Fibroblast of lung (primary cell): ENCODE measurements at regions not wholly inside any gene's neighbourhood (a gene's known extent, or its start where the extent isn't known, plus 50 kb on each side); places are given as distances from the start of the nearest gene placed in this dataset.

Experiments used
- DNase-seq, 2 donors: peaks; one replicate each; pipeline versions ENCODE4 v3.0.0 to v3.0.0-alpha.2; 2010; ENCODE audit warnings: low read depth in 2 of 2
- H2AFZ ChIP-seq: 2 replicates; pipeline ENCODE4 v1.5.1; 2012; ENCODE audit warnings: low read length, control low read depth, inconsistent platforms
- H3K27ac ChIP-seq: 2 replicates; pipeline ENCODE4 v1.5.1; 2011; ENCODE audit warnings: low read length, control low read depth; ENCODE audit not compliant: insufficient read depth
- H3K27me3 ChIP-seq: 2 replicates; pipeline ENCODE4 v1.5.1; 2011; ENCODE audit warnings: mild to moderate bottlenecking, low read length; ENCODE audit not compliant: control insufficient read depth, insufficient read depth
- H3K36me3 ChIP-seq: 2 replicates; pipeline ENCODE4 v1.5.1; 2011; ENCODE audit warnings: low read length; ENCODE audit not compliant: control insufficient read depth, insufficient read depth
- H3K4me1 ChIP-seq: 2 replicates; pipeline ENCODE4 v1.5.1; 2011; ENCODE audit warnings: low read length; ENCODE audit not compliant: control insufficient read depth, insufficient read depth; ENCODE audit errors: extremely low read depth
- H3K4me2 ChIP-seq: 2 replicates; pipeline ENCODE4 v1.5.1; 2011; ENCODE audit warnings: low read length, control low read depth; ENCODE audit not compliant: insufficient read depth; ENCODE audit errors: extremely low read depth
- H3K4me3 ChIP-seq, 4 experiments: fragments of 200-600 bp in 1 of 4; sonication (generic) in 1 of 4; replicated peaks in 1 of 4; 2 replicates each; pipeline ENCODE4 v1.5.1; 2011 to 2016; ENCODE audit warnings: low read length in 4 of 4, low read depth in 3 of 4, mild to moderate bottlenecking in 3 of 4, control low read depth in 2 of 4, inconsistent platforms in 1 of 4, mixed read lengths in 1 of 4; ENCODE audit not compliant: insufficient read depth in 1 of 4; ENCODE audit errors: control extremely low read depth in 1 of 4
- H3K79me2 ChIP-seq: 2 replicates; pipeline ENCODE4 v1.5.1; 2012; ENCODE audit warnings: mild to moderate bottlenecking, low read length, inconsistent platforms; ENCODE audit not compliant: control insufficient read depth, insufficient read depth
- H3K9ac ChIP-seq: 2 replicates; pipeline ENCODE4 v1.5.1; 2011; ENCODE audit warnings: mild to moderate bottlenecking, low read length, control low read depth; ENCODE audit not compliant: insufficient read depth
- H3K9me3 ChIP-seq: 2 replicates; pipeline ENCODE4 v1.5.1; 2012; ENCODE audit warnings: low read depth, low read length; ENCODE audit not compliant: control insufficient read depth, insufficient read depth
- H4K20me1 ChIP-seq: 2 replicates; pipeline ENCODE4 v1.5.1; 2011; ENCODE audit warnings: low read length; ENCODE audit not compliant: control insufficient read depth, insufficient read depth; ENCODE audit errors: extremely low read depth
- EZH2 ChIP-seq: IDR thresholded peaks from 2 replicates; pipeline ENCODE4 v1.5.1; 2012; ENCODE audit warnings: low read length, control low read depth, mild to moderate bottlenecking; ENCODE audit errors: missing control alignments
- TF ChIP-seq, protein P1 (sequence below), 2 donors: IDR thresholded peaks in 1 of 2; conservative IDR thresholded peaks in 1 of 2; 1 replicate in 1 of 2; 2 replicates in 1 of 2; pipeline ENCODE4 v1.5.1; 2011 to 2012; ENCODE audit warnings: low read length in 2 of 2, control low read depth in 1 of 2, inconsistent platforms in 1 of 2, low read depth in 1 of 2, mild to moderate bottlenecking in 1 of 2

DNA sequence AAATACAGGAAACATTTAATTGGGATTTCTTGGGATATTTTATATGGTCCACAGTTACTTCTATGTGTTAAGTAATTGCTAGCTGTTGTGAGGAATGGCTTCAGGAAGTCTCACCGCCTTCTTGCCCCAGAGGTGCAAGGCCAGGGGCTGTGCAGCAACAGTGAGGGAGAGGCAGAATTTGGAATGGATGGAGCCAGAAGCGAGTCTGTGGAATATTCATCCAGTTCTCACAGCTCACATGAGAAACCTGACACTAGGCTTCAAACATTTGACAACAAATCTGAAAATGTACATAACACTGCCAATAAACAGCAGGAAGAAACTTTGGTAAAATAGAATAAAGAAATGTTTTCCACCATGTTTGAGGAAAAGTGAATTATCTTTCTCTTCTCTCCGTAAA, 66.5 kb downstream of the GPR6 start:
- Histone ChIP-seq H3K27ac (no peak overlapping the region), H2AFZ (no peak overlapping the region), H3K4me2 (no peak overlapping the region), H3K9ac (no peak overlapping the region), H3K4me1 (no peaks in the 10 kb centered on the region), H3K79me2 (no peaks in the 10 kb centered on the region), H3K36me3 (no peaks in the 10 kb centered on the region), H3K9me3 (no peaks in the 10 kb centered on the region), H4K20me1 (no peaks in the 10 kb centered on the region), H3K27me3 (no peaks in the 10 kb centered on the region), H3K4me3 (no peak overlapping the region)
- no peak for DNase-seq
- no peak for TF ChIP-seq EZH2
- TF ChIP-seq, protein P1, sequence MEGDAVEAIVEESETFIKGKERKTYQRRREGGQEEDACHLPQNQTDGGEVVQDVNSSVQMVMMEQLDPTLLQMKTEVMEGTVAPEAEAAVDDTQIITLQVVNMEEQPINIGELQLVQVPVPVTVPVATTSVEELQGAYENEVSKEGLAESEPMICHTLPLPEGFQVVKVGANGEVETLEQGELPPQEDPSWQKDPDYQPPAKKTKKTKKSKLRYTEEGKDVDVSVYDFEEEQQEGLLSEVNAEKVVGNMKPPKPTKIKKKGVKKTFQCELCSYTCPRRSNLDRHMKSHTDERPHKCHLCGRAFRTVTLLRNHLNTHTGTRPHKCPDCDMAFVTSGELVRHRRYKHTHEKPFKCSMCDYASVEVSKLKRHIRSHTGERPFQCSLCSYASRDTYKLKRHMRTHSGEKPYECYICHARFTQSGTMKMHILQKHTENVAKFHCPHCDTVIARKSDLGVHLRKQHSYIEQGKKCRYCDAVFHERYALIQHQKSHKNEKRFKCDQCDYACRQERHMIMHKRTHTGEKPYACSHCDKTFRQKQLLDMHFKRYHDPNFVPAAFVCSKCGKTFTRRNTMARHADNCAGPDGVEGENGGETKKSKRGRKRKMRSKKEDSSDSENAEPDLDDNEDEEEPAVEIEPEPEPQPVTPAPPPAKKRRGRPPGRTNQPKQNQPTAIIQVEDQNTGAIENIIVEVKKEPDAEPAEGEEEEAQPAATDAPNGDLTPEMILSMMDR (conservative IDR thresholded peaks at IDR 0.05 in 1 of 2, IDR thresholded peaks at IDR 0.05 in 1 of 2; ENCODE audit: low read depth in 1 of 2, low read length in 2 of 2) = no peak

DNA sequence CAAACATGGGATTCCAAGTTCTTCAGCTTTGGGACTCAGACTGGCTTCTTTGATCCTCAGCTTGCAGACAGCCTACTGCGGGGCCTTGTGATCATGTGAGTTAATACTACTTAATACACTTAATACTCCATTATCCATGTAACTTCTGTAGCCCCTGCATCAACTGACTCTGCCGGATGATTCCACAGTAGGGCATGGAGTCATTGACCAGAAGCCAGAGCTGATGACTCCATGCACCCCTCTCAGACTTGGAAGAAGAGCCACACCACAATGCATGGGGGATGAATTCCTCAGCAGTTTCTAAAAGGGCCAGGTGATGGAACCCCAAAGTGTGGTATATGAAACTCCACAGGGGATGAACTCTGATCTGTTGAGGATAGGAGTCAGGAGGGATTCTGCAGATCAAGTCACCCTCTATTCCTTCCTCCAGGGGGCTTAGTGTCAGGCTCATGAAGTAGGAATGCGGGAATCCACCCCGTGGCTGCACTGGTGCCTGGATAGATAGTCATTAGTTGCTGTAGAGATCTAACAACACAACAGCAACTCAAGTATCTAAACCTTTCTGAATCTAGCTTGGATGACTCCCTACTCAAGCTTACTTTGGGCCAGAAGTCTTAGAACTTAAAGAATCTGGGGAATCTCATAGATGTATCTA, 70.2 kb downstream of the GPR6 start:
- Histone ChIP-seq H3K79me2 (no peaks in the 10 kb centered on the region), H3K27me3 (peaks cover 4% of the 10 kb centered on the region), H3K36me3 (no peaks in the 10 kb centered on the region), H3K9ac (no peak overlapping the region), H3K4me1 (no peaks in the 10 kb centered on the region), H3K4me2 (no peak overlapping the region), H2AFZ (no peak overlapping the region), H4K20me1 (no peaks in the 10 kb centered on the region), H3K27ac (no peak overlapping the region), H3K4me3 (no peak overlapping the region), H3K9me3 (no peaks in the 10 kb centered on the region)
- TF ChIP-seq, protein P1 (conservative IDR thresholded peaks at IDR 0.05 in 1 of 2, IDR thresholded peaks at IDR 0.05 in 1 of 2; ENCODE audit: low read depth in 1 of 2, low read length in 2 of 2) = no peak
- TF ChIP-seq EZH2 = no peak
- no peak for DNase-seq

DNA sequence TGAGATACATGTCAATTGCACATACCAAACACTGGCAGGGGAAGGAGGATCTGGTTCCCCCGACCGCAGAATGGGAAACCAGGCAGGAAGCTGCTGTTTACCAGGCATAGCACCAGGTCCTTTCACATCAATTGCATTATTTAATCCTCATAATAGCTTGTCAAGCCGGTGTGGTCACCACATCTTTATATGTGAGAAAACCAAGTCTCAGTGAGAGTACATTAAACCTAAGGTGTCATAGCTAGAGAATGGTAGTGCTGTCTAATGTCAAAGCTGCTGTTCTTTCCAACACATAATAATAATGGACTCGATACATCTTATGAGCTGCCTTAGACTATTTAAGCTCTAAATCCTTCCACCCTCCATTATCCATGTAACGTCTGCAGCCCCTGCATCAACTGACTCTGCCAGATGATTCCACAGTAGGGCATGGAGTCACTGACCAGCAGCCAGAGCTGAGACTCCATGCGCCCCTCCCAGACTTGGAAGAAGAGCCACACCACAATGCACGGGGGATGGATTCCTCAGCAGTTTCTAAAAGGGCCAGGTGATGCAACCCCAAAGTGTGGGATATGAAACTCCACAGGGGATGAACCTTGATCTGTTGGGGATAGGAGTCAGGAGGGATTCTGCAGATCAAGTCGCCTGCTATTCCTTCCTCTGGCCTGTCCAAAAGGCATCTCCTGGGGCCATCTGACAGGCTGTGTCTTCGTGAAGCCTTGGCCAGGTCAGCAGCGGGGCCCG, 71.8 kb downstream of the GPR6 start:
- H3K27ac ChIP-seq = no peak overlapping the region
- H3K27me3 ChIP-seq = peaks cover 4% of the 10 kb centered on the region
- H3K4me3 ChIP-seq = no peak overlapping the region
- DNase-seq = no peak
- H3K4me1 ChIP-seq = no peaks in the 10 kb centered on the region
- no peaks in the 10 kb centered on the region for H3K9me3 ChIP-seq
- no peaks in the 10 kb centered on the region for H4K20me1 ChIP-seq
- no peak overlapping the region for H2AFZ ChIP-seq
- H3K9ac ChIP-seq = no peak overlapping the region
- TF ChIP-seq, protein P1 (conservative IDR thresholded peaks at IDR 0.05 in 1 of 2, IDR thresholded peaks at IDR 0.05 in 1 of 2; ENCODE audit: low read depth in 1 of 2, low read length in 2 of 2) = no peak
- TF ChIP-seq EZH2 = no peak
- no peak overlapping the region for H3K4me2 ChIP-seq
- no peaks in the 10 kb centered on the region for H3K36me3 ChIP-seq
- no peaks in the 10 kb centered on the region for H3K79me2 ChIP-seq
